ENCODE measurements at regions not wholly inside any gene's neighbourhood (a gene's known extent, or its start where the extent isn't known, plus 50 kb on each side); places are given as distances from the start of the nearest gene placed in this dataset.

DNA sequence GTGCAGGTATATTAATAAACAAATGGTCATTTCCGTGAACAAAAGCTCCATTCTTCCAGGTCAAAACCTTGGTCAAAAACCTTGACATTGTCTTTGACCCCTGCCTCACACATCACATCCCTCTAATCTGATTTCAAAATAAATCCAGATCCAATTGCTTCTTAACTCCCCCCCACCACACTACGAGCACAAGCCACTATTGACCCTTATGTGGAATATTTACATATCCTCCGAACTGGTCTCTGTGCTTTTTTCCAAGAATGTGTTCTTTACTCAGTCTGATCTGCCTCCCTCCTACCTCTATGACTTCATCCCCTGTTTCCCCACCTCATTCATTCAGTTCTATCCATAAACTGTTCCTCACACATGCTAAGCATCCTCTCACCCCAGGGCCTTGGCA, 313.6 kb upstream of the NPVF start:
- TF ChIP-seq, protein P1, sequence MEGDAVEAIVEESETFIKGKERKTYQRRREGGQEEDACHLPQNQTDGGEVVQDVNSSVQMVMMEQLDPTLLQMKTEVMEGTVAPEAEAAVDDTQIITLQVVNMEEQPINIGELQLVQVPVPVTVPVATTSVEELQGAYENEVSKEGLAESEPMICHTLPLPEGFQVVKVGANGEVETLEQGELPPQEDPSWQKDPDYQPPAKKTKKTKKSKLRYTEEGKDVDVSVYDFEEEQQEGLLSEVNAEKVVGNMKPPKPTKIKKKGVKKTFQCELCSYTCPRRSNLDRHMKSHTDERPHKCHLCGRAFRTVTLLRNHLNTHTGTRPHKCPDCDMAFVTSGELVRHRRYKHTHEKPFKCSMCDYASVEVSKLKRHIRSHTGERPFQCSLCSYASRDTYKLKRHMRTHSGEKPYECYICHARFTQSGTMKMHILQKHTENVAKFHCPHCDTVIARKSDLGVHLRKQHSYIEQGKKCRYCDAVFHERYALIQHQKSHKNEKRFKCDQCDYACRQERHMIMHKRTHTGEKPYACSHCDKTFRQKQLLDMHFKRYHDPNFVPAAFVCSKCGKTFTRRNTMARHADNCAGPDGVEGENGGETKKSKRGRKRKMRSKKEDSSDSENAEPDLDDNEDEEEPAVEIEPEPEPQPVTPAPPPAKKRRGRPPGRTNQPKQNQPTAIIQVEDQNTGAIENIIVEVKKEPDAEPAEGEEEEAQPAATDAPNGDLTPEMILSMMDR (IDR thresholded peaks at IDR 0.05), result no peak
- TF ChIP-seq POLR2AphosphoS5 (IDR thresholded peaks at IDR 0.05) (no peak), POLR2A (IDR thresholded peaks at IDR 0.05) (no peak)

Data from gastroesophageal sphincter (tissue), 3 donors.